Endodermal cell (in vitro differentiated cells): ENCODE measurements at regions not wholly inside any gene's neighbourhood (a gene's known extent, or its start where the extent isn't known, plus 50 kb on each side); places are given as distances from the start of the nearest gene placed in this dataset.

Source experiments
- DNase-seq: peaks from one replicate; pipeline ENCODE4 v3.0.0-alpha.2; 2017
- H3K27ac ChIP-seq: 2 replicates; pipeline ENCODE4 v1.5.1; 2013; ENCODE audit warnings: mild to moderate bottlenecking, low read depth, low read length, moderate library complexity
- H3K27me3 ChIP-seq: 2 replicates; pipeline ENCODE4 v1.6.1; 2013; ENCODE audit warnings: mild to moderate bottlenecking, low read length, moderate library complexity; ENCODE audit not compliant: insufficient read depth, control insufficient read depth, poor library complexity, severe bottlenecking
- H3K36me3 ChIP-seq: 2 replicates; pipeline ENCODE4 v1.7.0; 2013; ENCODE audit warnings: mild to moderate bottlenecking, low read length, moderate library complexity; ENCODE audit not compliant: control insufficient read depth, insufficient read depth
- H3K4me1 ChIP-seq: one replicate; pipeline ENCODE4 v1.7.0; 2013; ENCODE audit warnings: low read length; ENCODE audit not compliant: control insufficient read depth, insufficient read depth
- H3K4me3 ChIP-seq: 2 replicates; pipeline ENCODE4 v1.5.1; 2013; ENCODE audit warnings: mild to moderate bottlenecking, low read length, moderate library complexity
- H3K9ac ChIP-seq: 2 replicates; pipeline ENCODE4 v1.6.1; 2013; ENCODE audit warnings: mild to moderate bottlenecking, low read length, moderate library complexity; ENCODE audit not compliant: poor library complexity, severe bottlenecking; ENCODE audit errors: extremely low read depth
- H3K9me3 ChIP-seq: 2 replicates; pipeline ENCODE4 v1.6.1; 2013; ENCODE audit warnings: mild to moderate bottlenecking, low read length, moderate library complexity; ENCODE audit not compliant: control insufficient read depth
- H3K27ac Mint-ChIP-seq: 2 replicates; pipeline ENCODE4 v1.8.0; 2020; ENCODE audit warnings: mixed read lengths
- H3K27me3 Mint-ChIP-seq: 2 replicates; pipeline ENCODE4 v1.8.0; 2021; ENCODE audit warnings: mild to moderate bottlenecking, mixed read lengths; ENCODE audit not compliant: insufficient read depth
- H3K36me3 Mint-ChIP-seq: 2 replicates; pipeline ENCODE4 v1.8.0; 2020; ENCODE audit warnings: low read depth, mixed read lengths
- H3K4me1 Mint-ChIP-seq: 2 replicates; pipeline ENCODE4 v1.8.0; 2020; ENCODE audit warnings: mixed read lengths
- H3K4me3 Mint-ChIP-seq: 2 replicates; pipeline ENCODE4 v1.8.0; 2020; ENCODE audit warnings: mild to moderate bottlenecking, moderate library complexity, mixed read lengths
- H3K9me3 Mint-ChIP-seq: 2 replicates; pipeline ENCODE4 v1.8.0; 2020; ENCODE audit warnings: mild to moderate bottlenecking, mixed read lengths
- WGBS, 2 experiments: methylation state at CpG; one replicate each; pipeline versions ENCODE4 v1.1.5 to v1.1.7; 2013; ENCODE audit warnings: missing lambda C conversion rate in 2 of 2, mixed read lengths in 1 of 2; ENCODE audit not compliant: insufficient coverage in 1 of 2, insufficient read length in 1 of 2; 5-methylcytosine and 5-hydroxymethylcytosine counted together
- TF ChIP-seq, protein P1 (sequence below): fragments of 200-600 bp; sonication (generic); conservative IDR thresholded peaks from 2 replicates; pipeline ENCODE4 v1.5.0; 2021; ENCODE audit warnings: antibody characterized with exemption, mild to moderate bottlenecking

DNA sequence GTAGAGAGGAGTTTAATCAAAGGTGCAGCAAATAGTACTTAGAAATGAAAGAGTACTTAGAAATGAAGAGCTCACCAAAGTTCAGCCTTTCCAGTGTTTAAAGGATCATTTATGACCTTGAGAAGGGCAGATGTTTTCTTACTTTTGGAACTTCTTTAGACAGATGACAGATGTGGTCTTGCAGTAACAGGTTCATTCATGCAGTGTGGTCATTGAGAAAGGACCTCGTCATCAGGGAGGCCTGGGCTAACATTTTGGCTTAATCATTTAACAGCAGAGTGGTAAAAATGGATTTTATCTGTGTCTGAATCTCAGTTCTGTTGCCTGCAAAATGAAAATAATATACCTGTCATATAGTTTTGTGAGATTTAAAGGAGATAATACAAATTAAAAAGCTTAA, 75.1 kb upstream of the NT5C1B start:
- peaks cover 21% of the 10 kb centered on the region for H3K4me1 Mint-ChIP-seq
- H3K36me3 ChIP-seq = no peaks in the 10 kb centered on the region
- no peak overlapping the region for H3K9ac ChIP-seq
- 89 to 100% methylated on average over 1 of the region's 1 CpG for WGBS, 2 experiments
- no peaks in the 10 kb centered on the region for H3K27me3 ChIP-seq
- H3K27me3 Mint-ChIP-seq = no peaks in the 10 kb centered on the region
- DNase-seq = no peak
- H3K27ac ChIP-seq = no peak overlapping the region
- H3K9me3 Mint-ChIP-seq = no peaks in the 10 kb centered on the region
- no peak overlapping the region for H3K27ac Mint-ChIP-seq
- H3K9me3 ChIP-seq = no peaks in the 10 kb centered on the region
- H3K4me3 ChIP-seq = no peak overlapping the region
- peaks cover 12% of the 10 kb centered on the region for H3K4me1 ChIP-seq
- TF ChIP-seq, protein P1, sequence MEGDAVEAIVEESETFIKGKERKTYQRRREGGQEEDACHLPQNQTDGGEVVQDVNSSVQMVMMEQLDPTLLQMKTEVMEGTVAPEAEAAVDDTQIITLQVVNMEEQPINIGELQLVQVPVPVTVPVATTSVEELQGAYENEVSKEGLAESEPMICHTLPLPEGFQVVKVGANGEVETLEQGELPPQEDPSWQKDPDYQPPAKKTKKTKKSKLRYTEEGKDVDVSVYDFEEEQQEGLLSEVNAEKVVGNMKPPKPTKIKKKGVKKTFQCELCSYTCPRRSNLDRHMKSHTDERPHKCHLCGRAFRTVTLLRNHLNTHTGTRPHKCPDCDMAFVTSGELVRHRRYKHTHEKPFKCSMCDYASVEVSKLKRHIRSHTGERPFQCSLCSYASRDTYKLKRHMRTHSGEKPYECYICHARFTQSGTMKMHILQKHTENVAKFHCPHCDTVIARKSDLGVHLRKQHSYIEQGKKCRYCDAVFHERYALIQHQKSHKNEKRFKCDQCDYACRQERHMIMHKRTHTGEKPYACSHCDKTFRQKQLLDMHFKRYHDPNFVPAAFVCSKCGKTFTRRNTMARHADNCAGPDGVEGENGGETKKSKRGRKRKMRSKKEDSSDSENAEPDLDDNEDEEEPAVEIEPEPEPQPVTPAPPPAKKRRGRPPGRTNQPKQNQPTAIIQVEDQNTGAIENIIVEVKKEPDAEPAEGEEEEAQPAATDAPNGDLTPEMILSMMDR = no peak
- H3K4me3 Mint-ChIP-seq = no peak overlapping the region
- H3K36me3 Mint-ChIP-seq = no peaks in the 10 kb centered on the region

DNA sequence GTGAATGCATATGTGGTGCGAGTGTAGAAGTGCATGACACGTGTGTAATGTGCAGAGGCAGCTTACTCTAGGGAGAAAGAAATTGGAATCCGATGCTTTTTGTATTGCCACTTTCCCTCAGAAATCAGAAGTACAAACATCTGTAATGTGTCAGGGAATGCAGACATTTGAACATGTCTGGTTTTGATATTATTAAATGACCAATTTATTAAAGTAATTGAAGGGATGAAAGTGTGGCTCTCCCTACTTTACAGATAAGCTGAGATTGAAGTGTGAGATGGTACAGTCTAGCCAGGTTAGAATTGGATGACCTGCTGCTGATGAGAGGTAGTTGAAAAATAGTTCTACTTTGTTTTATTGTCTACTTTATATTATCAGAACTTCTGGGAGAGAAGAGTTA, 74.5 kb upstream of the NT5C1B start:
- Mint-ChIP-seq H3K36me3 (no peaks in the 10 kb centered on the region), H3K27me3 (no peaks in the 10 kb centered on the region), H3K27ac (no peak overlapping the region), H3K4me3 (no peak overlapping the region), H3K9me3 (no peaks in the 10 kb centered on the region), H3K4me1 (peaks cover 21% of the 10 kb centered on the region)
- Histone ChIP-seq H3K4me3 (no peak overlapping the region), H3K9ac (no peak overlapping the region), H3K27ac (no peak overlapping the region), H3K36me3 (no peaks in the 10 kb centered on the region), H3K9me3 (no peaks in the 10 kb centered on the region), H3K27me3 (no peaks in the 10 kb centered on the region), H3K4me1 (peaks cover 12% of the 10 kb centered on the region)
- no peak for DNase-seq
- TF ChIP-seq, protein P1 = no peak
- 96 to 100% methylated on average over 1 to 3 of the region's 3 CpGs for WGBS, 2 experiments

DNA sequence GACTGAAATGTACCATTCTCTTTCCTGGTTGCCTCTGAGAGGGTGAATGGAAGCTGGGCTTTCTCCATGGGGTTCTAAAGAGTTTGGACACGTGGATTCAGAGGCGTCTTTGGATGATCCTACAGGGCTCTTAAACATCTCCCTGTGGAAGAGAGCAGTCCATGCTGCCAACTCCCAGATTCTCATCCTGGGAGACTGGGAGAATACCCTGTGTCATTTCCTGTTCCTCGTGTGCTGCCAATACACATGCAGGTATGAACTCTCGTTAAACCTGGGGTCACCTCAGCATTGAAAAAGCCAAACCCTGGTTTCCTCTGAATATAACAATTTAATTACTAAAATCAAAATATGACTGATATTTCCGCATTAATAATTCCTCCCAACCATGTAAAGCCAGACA, 73.3 kb upstream of the NT5C1B start:
- Mint-ChIP-seq H3K36me3 (no peaks in the 10 kb centered on the region), H3K4me3 (no peak overlapping the region), H3K9me3 (no peaks in the 10 kb centered on the region), H3K27me3 (no peaks in the 10 kb centered on the region), H3K27ac (no peak overlapping the region), H3K4me1 (peaks cover 21% of the 10 kb centered on the region)
- no peaks in the 10 kb centered on the region for H3K27me3 ChIP-seq
- no peaks in the 10 kb centered on the region for H3K9me3 ChIP-seq
- peaks cover 12% of the 10 kb centered on the region for H3K4me1 ChIP-seq
- H3K36me3 ChIP-seq = no peaks in the 10 kb centered on the region
- no peak overlapping the region for H3K9ac ChIP-seq
- WGBS, 2 experiments = 91 to 100% methylated on average over 1 to 5 of the region's 5 CpGs
- no peak overlapping the region for H3K4me3 ChIP-seq
- no peak for DNase-seq
- TF ChIP-seq, protein P1 = no peak
- no peak overlapping the region for H3K27ac ChIP-seq
